GM12874 (cell line): ENCODE measurements at regions not wholly inside any gene's neighbourhood (a gene's known extent, or its start where the extent isn't known, plus 50 kb on each side); places are given as distances from the start of the nearest gene placed in this dataset.

Experiments
- TF ChIP-seq, protein P1 (sequence below): IDR thresholded peaks from 2 replicates; pipeline ENCODE4 v1.5.1; 2011; ENCODE audit warnings: low read depth, mild to moderate bottlenecking, control low read depth, low read length, moderate library complexity; ENCODE audit not compliant: insufficient read depth

DNA sequence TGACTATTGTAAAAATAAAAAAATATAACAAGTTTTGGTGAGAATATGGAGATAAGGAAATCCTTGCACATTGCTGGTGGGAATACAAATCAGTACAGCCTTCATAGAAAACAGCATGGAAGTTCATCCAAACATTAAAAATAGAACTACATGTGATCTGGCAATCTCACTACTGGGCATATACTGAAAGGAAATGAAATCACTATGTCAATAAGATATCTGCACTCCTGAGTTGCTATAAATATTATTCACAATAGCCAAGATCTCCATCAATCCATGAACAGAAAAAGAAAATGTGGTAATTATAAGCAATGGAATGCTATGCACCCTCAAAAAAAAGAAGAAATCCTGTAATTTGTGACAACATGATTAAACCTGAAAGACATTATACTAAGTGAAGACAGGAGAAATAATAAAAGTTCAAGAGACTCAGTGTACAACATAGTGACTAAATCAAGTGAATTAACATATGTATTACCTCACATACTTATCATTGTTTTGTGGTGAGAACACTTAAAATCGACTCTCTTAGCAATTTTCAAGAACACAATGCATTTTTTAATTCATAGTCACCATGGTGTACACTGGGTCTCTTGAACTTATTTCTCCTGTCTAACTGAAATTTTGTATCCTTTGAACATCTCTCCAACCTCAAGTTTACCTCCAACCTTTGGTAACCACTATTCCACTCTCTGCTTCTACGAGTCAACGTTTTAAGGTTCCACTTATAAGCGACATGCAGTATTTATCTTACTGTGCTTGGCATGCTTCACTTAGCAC, 1703.7 kb upstream of the AGA start:
- TF ChIP-seq, protein P1, sequence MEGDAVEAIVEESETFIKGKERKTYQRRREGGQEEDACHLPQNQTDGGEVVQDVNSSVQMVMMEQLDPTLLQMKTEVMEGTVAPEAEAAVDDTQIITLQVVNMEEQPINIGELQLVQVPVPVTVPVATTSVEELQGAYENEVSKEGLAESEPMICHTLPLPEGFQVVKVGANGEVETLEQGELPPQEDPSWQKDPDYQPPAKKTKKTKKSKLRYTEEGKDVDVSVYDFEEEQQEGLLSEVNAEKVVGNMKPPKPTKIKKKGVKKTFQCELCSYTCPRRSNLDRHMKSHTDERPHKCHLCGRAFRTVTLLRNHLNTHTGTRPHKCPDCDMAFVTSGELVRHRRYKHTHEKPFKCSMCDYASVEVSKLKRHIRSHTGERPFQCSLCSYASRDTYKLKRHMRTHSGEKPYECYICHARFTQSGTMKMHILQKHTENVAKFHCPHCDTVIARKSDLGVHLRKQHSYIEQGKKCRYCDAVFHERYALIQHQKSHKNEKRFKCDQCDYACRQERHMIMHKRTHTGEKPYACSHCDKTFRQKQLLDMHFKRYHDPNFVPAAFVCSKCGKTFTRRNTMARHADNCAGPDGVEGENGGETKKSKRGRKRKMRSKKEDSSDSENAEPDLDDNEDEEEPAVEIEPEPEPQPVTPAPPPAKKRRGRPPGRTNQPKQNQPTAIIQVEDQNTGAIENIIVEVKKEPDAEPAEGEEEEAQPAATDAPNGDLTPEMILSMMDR = no peak

DNA sequence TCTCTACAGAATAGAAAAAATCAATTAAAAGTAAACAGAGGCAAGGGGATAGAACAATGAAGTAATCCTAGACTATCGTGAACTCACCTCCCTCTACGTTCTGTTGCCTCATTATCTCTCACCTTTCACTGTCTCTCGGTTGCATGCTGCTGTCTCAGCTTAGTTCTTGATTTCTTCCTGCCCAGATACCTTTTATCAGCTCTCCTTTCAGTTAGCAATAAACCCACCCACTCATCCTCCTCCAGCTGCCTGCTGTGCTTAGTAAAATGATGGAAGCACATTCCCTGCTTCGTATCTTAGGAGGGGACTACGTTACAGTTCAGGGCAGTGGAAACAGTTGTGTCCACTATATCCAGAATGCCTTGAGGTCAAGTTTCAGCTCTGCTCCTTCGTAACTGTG, 1709.5 kb upstream of the AGA start:
- TF ChIP-seq, protein P1 = no peak

DNA sequence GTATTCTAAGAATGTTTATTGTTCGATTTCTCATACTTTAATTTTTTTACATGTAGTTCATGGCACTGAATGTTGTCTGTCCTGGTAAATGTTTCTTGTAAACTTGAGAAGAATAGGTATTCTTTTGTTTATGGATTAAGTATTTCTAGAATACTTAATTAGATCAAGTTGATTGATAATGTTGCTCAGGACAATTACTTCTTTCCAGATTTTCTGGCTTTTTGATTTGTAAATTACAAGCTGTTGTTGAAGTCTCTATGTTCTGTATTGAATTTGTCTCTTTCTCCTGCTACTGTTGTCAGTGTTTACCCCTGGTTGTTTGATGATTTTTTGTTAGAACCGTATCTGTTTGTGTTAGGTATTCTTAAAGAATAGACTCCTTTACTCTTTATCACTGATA, 1720.9 kb upstream of the AGA start:
- TF ChIP-seq, protein P1 = no peak

DNA sequence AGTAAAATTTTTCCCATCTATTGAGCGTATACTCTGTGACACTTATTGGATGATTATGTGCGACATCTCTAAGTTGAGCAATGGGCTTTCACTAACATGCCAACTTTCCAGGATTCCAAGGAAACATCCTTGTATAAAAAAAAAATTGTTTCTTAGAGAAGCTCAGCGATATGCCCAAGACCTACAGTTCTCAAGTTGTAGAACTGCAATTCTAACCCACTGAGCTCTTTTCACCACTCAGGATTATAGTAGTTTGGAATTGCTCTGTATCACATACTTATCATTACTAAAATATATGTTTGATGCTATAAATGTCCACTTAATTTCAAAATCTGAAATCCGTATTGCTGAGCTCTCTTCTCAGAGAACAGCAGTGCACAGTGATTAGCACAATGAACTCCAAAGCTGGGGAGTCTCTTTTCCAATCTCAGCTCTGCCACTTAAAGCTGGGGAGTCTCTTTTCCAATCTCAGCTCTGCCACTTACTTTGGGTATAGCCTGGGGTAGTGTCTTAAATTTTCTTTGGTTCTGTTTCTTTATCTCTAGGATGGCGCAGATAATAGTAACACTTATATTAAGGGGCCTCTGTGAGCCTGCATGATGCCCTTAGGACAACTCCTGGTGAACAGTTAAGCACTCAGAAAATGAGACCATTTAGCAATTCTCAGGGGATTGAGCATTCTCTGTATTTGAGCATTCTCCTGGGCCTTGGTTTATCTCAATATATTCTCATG, 1722.2 kb upstream of the AGA start:
- TF ChIP-seq, protein P1 = no peak

DNA sequence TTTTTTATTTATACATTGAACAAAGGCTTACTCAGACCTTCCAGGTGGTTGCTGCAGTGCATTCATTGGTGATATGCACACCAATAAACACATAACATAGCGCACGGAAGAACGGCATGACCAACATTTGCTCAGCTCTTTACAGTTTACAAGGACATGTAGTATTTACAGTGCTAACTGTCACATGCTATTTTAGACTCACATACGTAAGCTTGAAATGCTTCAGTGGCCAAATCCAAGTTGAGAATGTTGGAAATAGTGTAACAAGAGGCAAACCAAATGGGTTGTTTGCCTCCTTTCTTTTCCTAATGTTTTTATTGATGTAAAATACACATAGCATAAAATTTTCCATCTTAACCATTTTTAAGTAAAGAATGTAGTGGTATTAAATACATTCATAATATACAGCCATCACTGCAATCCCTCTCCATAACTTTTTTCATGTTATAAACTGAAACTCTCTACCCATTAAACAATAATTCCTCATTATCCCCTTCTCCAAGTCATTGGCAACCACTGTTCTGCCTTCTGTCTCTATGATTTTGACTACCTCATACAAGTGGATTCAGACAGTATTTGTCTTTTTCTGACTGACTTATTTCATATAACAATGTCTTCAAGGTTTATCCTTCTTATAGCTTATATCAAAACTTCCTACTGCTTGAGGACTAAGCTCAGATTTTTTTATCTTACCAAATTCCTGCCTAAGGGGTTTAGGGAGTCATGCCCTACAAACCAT, 1722.9 kb upstream of the AGA start:
- TF ChIP-seq, protein P1 = no peak

DNA sequence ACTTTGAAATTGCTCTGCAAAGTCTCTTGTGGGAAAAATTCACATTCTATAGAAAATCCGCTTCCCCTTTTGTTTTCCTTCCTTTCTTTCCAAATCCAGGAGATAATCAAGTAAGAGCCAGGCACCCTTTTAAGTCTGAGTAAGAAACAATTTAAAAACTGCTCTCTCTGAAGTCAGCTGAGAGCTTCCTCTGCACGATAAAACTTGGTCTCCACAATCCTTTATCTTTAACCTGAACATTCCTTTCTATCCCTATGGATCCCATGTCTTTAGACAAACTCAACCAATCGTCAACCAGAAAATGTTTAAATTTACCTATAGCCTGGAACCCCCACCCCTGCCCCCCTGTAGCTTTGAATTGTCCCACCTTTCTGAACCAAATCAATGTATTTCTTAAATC, 1723.6 kb upstream of the AGA start:
- TF ChIP-seq, protein P1 = no peak

DNA sequence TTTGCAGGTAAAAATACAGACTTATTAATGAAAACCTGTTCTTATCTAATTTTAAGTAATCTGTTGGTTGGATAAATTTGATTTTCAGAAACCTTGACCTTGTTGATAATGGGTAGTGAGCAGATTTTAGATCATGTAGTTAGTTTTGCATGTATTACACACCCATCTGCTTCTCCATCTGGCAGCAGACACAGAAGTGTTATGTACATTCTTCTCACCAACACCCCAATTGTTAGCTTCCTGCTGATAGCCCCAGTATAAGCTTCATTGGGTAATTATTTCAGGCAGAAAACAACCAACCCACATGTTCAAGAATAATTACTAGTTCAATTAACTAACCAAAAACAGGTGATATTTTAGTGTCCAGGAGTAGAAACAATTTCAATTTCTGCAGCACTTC, 1740.5 kb upstream of the AGA start:
- TF ChIP-seq, protein P1 = no peak
